ENCODE measurements at regions not wholly inside any gene's neighbourhood (a gene's known extent, or its start where the extent isn't known, plus 50 kb on each side); places are given as distances from the start of the nearest gene placed in this dataset.

DNA sequence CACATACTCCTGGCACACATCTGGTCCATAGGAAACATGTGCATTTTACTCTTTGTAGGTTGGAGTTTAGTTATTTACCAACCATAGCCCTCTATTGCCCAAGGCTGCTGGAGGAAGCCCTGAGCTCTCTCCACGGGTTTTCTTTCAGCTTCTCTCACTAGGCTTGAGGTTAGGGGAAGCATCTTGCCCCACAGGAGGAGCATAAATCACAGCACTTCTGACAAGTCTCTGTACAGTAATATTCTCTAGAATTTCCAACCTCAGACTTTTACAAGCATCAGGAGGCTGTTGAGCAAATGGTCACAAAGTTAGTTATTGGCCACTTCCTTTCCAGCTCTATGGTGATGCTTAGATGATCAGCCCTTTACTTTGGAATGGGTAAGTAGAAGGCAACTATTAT is 122.9 kb upstream of the GLI3 start:
- no peak for DNase-seq (ENCODE audit: low read depth)

DNA sequence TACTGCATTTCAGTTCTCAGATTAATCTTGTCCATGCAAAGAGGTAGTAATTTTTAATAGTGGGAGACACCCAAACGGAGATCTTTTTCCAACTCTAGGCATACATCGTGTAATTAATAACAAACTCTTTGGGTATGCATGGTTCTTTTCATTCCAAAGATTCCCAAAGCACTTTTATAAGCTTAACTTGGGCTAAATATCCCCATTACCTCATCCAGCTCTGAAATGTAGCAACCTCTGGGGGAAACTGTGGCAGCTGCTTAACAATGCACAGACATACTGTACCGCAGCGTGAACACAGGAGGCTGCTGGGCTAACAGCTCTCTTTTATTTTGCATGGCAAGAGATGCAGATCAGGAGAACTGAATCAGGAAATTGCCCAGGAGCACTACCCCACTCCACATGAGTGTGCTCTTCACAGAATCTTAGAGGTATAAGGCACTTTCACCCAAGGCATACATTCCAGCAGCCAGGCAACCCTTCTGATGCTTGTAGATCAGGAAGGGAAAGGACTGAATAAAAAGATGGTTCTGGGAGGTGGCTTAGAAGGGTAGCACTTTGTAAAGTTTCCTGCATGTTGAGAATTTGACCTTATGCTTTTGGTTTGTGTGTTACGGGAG is 114.4 kb upstream of the GLI3 start:
- no peak for DNase-seq (ENCODE audit: low read depth)

DNA sequence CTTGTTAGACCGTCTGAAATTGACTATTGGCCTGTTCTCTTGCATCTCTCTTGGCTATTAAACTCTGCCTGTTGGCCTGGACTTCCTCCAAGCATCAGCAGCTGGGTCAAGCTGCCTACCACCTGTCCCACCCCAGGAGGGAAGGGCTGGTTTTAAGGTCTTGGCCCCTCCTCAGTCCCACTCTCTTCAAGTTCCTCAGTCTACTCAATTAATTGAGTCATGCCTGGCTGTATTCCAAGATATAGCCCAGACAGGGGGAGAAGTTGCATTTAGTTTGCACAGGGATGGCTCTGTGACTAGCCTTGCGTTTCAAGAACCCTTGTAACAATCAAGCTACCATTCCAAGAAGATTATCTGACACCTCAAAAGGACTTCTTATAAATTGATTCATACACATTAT is 113.8 kb upstream of the GLI3 start:
- no peak for DNase-seq (ENCODE audit: low read depth)

DNA sequence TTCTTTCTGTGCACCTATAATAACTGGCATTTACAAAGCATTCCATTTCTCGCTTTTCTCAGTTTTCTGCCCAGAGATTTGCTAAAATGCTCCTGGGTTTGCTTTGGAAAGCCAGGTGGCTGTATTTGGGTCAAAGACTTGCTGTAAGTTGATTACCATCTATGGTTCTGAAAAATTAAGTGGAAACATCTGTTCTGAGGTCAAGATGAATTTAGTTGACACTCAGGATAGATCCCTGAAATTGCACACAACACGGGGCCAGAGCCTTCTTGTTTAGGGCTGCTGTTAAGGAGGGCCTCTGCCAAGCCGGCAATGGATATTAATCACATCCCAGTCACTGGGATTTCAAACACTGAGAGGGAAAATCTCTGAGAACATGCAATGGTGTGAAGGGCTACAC is 111.6 kb upstream of the GLI3 start:
- DNase-seq (ENCODE audit: low read depth) = no peak

DNA sequence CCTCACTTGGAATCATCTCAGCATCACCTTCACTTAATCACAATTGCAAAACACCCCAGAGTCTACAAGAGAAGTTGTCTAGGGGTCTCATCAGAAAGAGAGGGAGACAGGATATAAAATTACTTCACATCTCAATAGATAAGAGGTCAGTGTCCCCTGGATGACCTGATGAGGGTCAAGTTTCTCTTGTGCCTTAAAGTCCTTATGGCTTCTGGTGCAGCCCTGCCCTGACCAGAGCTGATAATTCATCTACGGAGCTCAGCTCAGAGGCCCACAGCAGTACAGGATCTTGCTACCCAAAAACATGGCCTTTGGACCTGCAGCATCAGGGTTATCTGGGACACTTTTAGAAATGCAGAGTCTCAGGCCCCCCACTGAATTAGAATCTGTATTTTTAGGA is 111.1 kb upstream of the GLI3 start:
- no peak for DNase-seq (ENCODE audit: low read depth)

DNA sequence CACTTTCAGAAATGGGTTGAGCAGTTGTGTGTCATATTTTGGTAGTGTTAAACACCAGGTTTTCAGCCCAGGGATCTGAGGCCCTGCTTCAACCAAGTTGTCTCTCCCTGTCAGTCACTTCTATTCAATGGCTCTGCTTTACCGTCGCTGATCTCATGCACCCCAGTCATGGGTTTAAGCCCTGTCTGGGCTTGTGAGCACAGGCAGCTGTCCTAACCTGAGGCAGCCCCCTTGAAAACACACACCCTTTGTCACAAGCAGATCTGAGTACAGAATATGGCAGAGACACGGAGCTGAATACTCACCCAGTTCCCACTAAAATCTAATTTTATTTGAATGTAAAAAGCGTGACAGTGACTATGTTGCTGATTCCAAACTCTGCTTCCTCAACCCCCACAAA is 110.6 kb upstream of the GLI3 start:
- no peak for DNase-seq (ENCODE audit: low read depth)

DNA sequence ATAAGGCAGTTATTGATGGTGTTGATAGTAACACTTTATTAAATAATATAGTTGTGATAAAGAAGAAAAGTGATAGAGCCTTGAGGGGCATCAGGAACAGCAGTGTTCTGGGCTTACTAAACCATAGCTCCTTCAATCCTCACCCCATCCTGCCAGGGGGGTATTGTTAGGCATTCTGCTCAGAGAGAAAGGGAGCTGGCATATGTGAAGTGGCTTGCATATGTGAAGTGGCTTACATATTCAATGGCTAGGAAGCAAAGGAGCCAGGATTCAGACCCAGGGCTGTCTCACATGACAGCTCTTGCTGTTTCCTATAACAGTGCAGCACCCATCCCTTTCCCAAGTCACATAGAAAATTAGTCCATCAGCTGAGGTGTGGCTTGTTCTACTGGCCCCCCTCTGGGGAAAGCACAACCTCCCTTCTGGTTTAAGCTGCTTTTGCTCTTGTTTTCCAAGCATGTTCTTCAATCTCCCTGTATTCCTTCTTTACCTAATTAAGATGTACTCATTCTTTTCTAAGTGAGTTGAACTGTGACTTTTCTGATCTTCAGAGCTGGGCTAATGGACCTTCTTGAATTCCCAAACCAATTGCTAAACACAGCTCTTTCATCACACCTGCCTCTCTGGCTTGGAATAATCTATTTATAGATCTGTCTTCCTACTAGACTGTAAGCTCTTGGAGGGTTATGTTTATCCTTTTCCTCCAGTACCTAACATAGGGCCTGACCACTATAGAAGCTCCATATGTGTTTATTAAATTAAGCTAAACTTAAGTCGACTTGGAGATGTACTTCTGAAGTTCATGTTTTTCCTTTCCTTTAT is 108.7 kb upstream of the GLI3 start:
- DNase-seq (ENCODE audit: low read depth) = no peak

DNA sequence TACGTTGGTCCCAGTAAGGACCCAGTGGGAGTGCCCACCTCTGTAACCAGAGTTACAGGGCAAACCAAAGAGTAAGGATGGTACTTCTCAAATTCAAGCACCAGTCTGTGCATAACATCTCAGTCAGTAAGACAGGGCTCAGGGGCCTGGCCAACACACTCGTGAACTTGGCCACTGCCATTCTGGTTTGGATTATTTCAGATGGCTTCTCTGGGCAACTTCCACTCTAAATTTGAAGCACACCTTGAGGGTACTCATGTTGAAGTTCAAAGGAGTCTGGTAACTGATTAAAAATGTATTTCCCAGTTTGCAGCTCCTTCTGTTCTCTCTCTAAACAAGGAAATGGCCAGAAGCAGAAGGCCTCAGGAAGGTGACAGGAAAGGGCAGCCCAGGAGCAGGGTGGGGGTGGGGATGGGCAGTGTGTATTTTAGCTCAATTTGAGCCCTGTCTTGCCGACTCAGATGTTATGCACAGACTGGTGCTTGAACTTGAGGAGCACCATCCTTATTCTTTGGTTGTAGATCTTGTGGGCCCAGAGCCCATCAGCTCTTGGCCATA is 107.3 kb upstream of the GLI3 start:
- no peak for DNase-seq (ENCODE audit: low read depth)

DNA sequence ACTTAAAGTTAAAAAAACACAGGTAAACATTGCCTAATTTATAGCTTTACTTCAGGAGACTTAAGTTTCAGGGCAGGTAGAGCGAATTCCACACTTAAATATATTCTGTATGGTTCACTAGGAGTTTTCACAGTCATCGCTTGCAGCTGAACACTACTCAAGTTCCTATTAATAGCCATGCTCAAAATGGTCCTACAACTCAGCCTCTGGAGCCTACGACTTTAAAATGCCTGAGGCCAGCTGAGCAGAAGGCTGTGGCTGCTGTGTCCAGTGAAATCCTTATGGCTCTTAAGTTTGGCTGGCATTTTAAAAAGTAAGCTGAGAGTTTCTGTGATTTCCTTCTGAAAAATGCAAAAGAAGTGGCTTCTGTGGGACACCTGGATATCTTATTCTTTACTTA is 105.4 kb upstream of the GLI3 start:
- no peak for DNase-seq (ENCODE audit: low read depth)

DNA sequence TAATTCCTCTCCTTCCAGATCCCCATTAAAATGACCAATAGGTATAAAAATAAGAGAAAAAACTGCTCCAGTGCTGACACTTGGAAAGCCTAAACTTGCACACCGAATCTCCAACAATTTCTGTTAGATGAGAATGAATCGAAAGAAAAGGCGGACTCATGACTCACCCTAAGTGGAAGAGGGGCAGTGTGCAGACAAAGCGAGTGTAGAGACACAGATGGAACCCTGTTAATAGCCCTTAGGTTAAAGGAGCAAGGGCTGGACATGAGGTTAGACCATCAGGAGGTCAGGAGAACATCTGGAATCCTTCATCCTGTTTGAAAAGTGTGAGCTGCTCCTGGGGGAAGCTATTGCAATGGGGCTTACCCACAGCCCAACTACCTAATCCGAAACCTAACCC is 103.4 kb upstream of the GLI3 start:
- DNase-seq (ENCODE audit: low read depth) = no peak

DNA sequence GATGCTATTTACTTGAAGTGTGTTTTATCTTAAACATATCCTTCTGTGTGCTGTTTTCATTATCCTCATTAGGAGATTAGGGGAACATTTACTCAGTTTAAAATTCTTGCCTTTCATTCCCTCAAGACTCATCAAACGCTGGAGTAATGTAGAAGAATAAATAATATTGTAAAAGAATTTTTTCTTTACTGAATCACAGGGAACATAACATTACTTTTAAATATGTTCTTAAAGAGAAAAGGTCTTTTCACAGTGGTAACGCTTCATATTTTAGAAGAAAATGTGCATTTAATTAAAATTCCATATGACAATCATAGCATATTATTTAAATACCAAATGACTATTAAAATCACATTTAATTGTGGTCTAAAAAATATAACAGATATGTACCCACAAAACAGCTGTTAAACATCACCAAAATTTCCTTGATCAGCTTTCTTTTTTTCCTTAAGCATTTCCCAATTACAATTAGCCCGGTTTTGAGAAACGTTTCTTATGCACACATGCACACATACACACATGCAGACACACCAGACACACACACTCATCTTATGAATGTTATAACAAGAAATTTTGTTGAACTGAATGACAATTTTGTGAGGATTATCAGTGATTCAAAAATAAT is 102.0 kb upstream of the GLI3 start:
- DNase-seq (ENCODE audit: low read depth) = no peak

DNA sequence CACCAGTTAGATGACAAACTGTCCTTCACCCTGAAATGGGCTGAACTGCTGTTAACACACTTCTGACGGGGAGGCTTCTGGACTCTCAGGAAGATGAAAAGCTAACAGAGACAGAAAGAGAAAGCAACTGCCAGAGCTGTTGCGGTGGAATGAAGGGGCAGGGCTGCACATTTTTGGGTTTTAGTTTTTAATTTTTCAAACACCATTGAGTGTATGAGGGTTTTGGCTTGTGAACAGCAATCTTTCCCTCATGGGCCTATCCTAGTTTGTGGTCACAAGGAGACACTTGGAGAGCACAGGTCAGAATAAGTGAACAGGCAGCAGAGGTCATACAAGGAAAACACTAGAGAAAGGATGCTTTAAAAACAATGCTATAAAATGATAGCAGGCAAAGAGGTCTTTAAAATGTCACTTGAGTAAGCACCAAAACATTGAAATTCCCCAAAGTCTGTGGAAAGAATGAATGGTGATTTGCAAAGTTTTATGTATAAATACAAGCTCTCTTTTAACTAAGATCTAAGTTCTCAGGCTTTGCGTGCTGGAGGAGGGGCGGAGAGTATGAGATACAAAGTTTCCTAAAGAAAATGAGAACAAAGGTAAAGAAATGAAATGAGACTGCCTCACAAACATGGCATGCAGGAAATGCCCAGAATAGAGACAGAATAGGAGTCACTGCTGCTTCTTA is 101.4 kb upstream of the GLI3 start:
- peak; percentile 62 for DNase-seq (ENCODE audit: low read depth)

DNA sequence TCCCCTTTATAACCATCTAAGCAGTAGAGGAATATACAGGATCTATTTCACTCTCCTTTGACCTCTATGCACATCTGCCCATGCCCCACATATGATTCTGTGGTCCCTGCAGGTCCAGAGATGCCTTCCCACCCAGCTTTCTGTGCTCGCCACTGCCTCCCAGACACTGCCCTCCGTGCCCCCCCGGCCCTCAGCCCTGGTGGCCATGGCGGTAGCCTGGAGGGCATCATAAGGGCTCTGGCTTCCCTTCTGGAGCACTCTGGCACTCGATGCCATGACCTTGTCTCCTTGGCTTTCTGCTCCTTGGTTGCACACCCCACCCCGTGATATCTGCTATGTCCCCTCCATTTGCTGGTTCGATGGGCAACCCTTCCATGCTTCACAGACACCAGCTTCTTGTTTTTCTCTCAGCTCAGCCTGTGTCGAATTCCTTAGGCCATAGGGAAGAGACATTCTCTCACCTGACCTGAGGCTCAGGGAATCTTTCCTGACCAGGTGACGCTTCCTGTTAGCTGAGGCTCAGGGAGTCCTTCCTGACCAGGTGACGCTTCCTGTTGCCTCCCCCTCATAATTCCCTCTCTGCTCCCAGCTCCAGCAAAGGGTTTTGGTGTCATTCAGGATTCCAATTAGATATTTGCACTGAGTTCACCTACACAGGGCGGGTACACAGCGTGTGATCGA is 100.4 kb upstream of the GLI3 start:
- no peak for DNase-seq (ENCODE audit: low read depth)

DNA sequence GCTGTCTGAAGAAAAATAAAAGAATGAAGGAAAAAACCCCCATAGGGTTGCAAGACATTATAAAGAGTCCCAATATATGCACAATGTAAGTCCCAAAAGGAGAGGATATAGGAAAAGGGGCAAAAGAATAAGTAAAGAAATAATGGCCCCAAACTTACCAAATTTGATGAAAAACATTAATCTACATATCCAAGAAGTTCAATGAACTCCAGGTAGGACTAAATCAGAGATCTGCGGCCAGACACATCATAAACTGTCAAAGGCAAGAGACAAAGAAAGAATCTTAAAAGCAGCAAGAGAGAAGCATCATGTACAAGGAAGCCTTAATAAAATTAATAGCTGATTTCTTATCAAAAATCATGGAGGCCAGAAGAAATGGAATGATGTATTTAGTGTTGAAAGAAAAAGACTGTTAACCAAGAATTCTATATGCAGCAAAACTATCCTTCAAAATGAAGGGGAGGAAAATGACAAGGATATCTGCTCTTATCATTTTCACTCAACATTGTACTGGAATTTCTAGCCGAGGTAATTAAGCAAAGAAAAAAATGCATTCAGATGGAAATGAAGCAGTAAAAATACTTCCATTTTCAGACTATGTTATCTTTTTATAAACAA is 95.7 kb upstream of the GLI3 start:
- no peak for DNase-seq (ENCODE audit: low read depth)

DNA sequence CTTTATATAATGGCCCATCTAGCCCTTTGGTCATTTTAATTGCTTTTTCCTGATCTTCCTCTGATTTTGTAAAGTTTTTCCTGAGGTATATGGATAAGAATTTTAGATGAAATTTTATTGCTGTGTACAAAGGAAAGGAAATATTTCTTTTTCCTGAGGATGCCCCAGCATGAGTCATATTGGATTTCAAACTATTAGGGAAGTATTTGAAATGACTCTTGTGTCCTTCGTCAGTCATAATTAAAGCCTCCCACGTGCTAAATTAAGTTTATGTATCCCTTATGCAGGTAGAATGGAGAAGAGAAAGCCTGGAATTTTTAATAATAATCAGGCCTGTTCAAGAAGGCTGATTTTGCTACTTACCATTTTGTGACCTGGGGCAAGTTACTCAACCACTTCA is 82.6 kb upstream of the GLI3 start:
- DNase-seq (ENCODE audit: low read depth) = no peak

DNA sequence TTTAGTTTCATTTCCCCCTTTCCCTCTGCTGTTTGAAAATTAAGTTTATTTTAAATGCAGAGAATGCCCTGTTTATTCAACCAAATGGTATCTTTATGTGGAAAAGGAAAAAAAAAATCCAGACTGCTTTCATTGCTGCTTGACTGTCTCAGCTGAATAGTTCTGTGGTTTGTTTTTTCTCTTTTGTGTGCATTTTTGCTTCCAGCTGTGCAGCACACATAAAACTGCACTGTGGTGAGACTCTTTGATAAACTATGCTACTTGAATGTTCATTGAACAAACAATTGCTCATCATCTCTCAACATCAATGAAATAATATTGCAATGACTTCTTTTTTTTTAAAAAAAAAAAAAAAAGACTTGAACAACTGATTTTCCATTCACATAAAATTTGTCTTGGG is 78.6 kb upstream of the GLI3 start:
- DNase-seq (ENCODE audit: low read depth) = peak; percentile 40

DNA sequence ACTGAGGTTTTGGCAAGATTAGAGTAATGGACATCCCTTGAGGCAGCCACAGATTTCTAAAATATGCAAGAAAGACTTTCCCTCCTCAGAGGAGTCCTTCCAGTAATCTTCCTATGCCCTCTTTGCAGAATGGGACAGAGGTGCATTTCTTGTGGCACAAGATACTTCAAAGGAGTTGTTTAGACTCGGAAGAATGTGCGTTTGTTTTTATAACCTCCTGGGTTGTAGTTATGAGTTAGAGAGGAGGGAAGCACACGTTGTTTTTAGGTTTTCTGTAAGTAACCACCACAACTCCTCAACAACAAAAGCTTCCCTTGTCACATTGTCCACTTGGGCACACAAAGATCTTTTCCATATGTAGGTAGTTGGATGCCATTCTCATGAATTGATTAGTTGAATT is 78.1 kb upstream of the GLI3 start:
- no peak for DNase-seq (ENCODE audit: low read depth)

DNA sequence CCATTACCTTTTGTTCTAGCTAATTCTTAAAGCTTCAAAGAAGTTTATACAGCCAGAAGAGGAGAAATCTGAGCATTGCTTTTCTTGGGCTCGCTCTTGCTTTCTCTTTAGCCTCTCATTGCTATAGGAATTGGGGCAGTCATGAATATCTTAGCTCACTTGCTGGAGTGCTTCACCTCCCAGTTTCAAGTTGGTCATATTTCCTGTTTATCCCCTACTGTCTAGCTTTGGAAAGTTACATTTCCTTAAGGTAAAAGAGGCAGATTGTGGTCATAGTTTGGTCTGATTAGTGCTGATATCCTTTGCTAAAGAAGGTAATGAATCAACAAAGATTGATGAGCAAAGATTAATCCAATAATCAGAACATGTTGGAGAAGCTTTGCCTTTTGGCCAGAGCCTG is 77.7 kb upstream of the GLI3 start:
- DNase-seq (ENCODE audit: low read depth) = no peak

DNA sequence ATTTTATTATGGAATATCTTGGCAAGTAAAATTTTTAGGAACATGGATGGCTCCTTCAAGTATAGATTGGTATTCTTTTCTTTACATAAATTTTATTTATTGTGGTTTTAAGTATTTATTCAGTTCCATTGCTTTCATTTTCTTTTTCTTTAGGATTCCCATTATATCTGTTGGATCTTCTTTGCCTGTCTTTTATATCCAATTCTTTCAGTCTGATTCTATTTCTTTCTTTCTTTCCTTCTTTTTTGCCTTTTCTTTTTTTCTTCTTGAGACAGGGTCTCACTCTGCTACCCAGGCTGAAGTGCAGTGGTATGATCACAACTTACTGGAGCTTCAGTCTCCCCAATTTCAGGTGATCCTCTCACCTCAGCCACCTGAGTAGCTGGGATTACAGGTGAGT is 74.2 kb upstream of the GLI3 start:
- no peak for DNase-seq (ENCODE audit: low read depth)

DNA sequence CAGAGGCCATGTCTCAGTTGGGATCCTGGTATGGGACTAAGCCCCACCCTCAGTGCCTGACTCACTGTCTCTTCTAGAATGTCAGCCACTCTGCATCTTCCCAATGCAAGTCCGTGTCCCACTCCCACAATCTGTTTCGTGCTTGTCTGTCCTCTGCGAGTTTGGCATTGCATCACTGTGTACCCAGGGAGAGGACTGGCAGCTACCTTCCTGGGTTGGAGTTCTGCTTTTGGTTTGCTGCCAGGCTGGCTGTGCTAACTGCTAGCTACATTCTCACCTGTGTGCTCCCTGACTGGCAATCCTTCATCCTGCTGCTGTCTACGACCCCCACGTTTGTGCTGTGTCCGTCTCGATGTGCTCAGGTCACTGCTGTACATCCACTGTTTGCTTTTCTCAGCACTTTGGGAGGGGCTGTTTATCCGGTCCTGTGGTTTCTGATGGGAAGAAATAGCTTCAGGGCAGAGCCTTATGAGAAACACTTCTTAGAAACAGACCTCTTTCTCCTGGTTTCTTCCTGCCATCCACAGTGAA is 56.0 kb upstream of the GLI3 start:
- DNase-seq (ENCODE audit: low read depth) = no peak

DNA sequence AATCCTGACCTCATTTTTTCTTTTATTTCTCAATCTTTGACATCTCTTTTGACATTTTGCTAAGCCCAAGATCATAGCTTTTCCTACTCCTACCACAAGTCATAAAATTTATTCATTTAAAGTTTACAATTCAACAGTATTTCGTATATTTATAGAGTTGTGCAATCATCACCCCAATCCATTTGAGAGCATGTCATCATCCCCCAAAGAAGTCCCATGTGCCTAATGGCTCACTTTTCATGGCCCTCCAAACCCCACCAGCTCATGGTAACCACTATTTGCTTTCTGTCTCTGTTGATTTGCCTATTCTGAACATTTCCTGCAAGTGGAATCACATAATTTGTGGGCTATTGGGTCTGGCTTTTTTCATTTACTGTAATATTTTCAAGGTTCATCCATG is 52.5 kb upstream of the GLI3 start:
- no peak for DNase-seq (ENCODE audit: low read depth)

Measured in stromal cell of bone marrow (primary cell).